SK-N-SH treated with all-trans-retinoic acid at 6 μM for 48 hours (cell line): ENCODE measurements at regions not wholly inside any gene's neighbourhood (a gene's known extent, or its start where the extent isn't known, plus 50 kb on each side); places are given as distances from the start of the nearest gene placed in this dataset.

Experiments used
- ATAC-seq: fragments of 200-7000 bp; cut with Tn5 transposase; 3 replicates; pipeline ENCODE4 v1.9.1; 2020; ENCODE audit warnings: mild to moderate bottlenecking, moderate library complexity
- ARNTL ChIP-seq: fragments of 450-650 bp; formaldehyde crosslinking; IDR thresholded peaks from 2 replicates; pipeline ENCODE4 v1.5.0; 2020; ENCODE audit warnings: low read depth, mild to moderate bottlenecking, moderate library complexity, borderline replicate concordance
- BACH2 ChIP-seq: fragments of 250-450 bp; sonication (Bioruptor Pico); IDR thresholded peaks from 2 replicates; pipeline ENCODE4 v1.9.0; 2021; ENCODE audit warnings: mild to moderate bottlenecking, borderline replicate concordance
- CSDC2 ChIP-seq: fragments of 250-450 bp; sonication (Bioruptor Pico); IDR thresholded peaks from 2 replicates; pipeline ENCODE4 v1.5.0; 2020; ENCODE audit warnings: mild to moderate bottlenecking, moderate library complexity
- GLIS3 ChIP-seq: fragments of 250-450 bp; sonication (Bioruptor Pico); IDR thresholded peaks from 2 replicates; pipeline ENCODE4 v1.5.0; 2020; ENCODE audit warnings: mild to moderate bottlenecking, moderate library complexity
- ISL1 ChIP-seq: fragments of 250-450 bp; sonication (Bioruptor Pico); IDR thresholded peaks from 2 replicates; pipeline ENCODE4 v2.1.2; 2022; ENCODE audit warnings: mild to moderate bottlenecking, moderate library complexity
- OSR1 ChIP-seq: fragments of 250-450 bp; sonication (Bioruptor Pico); IDR thresholded peaks from 2 replicates; pipeline ENCODE4 v1.8.0; 2022; ENCODE audit warnings: moderate library complexity, mild to moderate bottlenecking, inconsistent platforms
- PPARA ChIP-seq: fragments of 250-450 bp; sonication (Bioruptor Pico); IDR thresholded peaks from 2 replicates; pipeline ENCODE4 v1.5.0; 2020; ENCODE audit warnings: mild to moderate bottlenecking, borderline replicate concordance
- RARB ChIP-seq: fragments of 250-450 bp; sonication (Bioruptor Pico); IDR thresholded peaks from 2 replicates; pipeline ENCODE4 v1.8.0; 2021; ENCODE audit warnings: mild to moderate bottlenecking, moderate library complexity
- SNAI2 ChIP-seq: fragments of 250-450 bp; sonication (Bioruptor Pico); IDR thresholded peaks from 2 replicates; pipeline ENCODE4 v1.5.0; 2020; ENCODE audit warnings: mild to moderate bottlenecking, moderate library complexity
- TOX ChIP-seq: fragments of 250-450 bp; sonication (Bioruptor Pico); IDR thresholded peaks from 2 replicates; pipeline ENCODE4 v1.8.0; 2021; ENCODE audit warnings: mild to moderate bottlenecking, moderate library complexity, borderline replicate concordance
- ZC3H10 ChIP-seq: fragments of 250-450 bp; sonication (Bioruptor Pico); IDR thresholded peaks from 2 replicates; pipeline ENCODE4 v1.5.1; 2021; ENCODE audit warnings: mild to moderate bottlenecking, moderate library complexity
- ZFP3 ChIP-seq: fragments of 250-450 bp; sonication (Bioruptor Pico); IDR thresholded peaks from 2 replicates; pipeline ENCODE4 v1.5.0; 2020; ENCODE audit warnings: mild to moderate bottlenecking, moderate library complexity
- ZFP30 ChIP-seq: fragments of 450-650 bp; formaldehyde crosslinking; IDR thresholded peaks from 2 replicates; pipeline ENCODE4 v1.5.0; 2022; ENCODE audit warnings: mild to moderate bottlenecking, moderate library complexity
- ZNF565 ChIP-seq: fragments of 450-650 bp; formaldehyde crosslinking; conservative IDR thresholded peaks from 2 replicates; pipeline ENCODE4 v1.5.0; 2020; ENCODE audit warnings: low read depth, mild to moderate bottlenecking, moderate library complexity
- ZNF70 ChIP-seq: fragments of 450-650 bp; formaldehyde crosslinking; IDR thresholded peaks from 2 replicates; pipeline ENCODE4 v1.5.0; 2020; ENCODE audit warnings: mild to moderate bottlenecking, moderate library complexity
- ZNF8 ChIP-seq: fragments of 450-650 bp; formaldehyde crosslinking; IDR thresholded peaks from 2 replicates; pipeline ENCODE4 v1.5.0; 2020; ENCODE audit warnings: mild to moderate bottlenecking, moderate library complexity
- TF ChIP-seq, protein P1 (sequence below): fragments of 250-450 bp; sonication (Bioruptor Pico); IDR thresholded peaks from 2 replicates; pipeline ENCODE4 v1.5.0; 2020; ENCODE audit warnings: mild to moderate bottlenecking, moderate library complexity
- TF ChIP-seq, protein P2 (sequence below): fragments of 250-450 bp; sonication (Bioruptor Pico); IDR thresholded peaks from 2 replicates; pipeline ENCODE4 v1.5.1; 2020; ENCODE audit warnings: low read depth, mild to moderate bottlenecking, moderate library complexity
- TF ChIP-seq, protein P3 (sequence below): fragments of 250-450 bp; sonication (Bioruptor Pico); IDR thresholded peaks from 2 replicates; pipeline ENCODE4 v1.8.0; 2020; ENCODE audit warnings: mild to moderate bottlenecking, moderate library complexity, borderline replicate concordance
- TF ChIP-seq, protein P4 (sequence below): fragments of 250-450 bp; sonication (Bioruptor Pico); IDR thresholded peaks from 2 replicates; pipeline ENCODE4 v1.8.0; 2021; ENCODE audit warnings: low read depth, mild to moderate bottlenecking, moderate library complexity, borderline replicate concordance
- TF ChIP-seq, protein P5 (sequence below): fragments of 250-450 bp; sonication (Bioruptor Pico); IDR thresholded peaks from 2 replicates; pipeline ENCODE4 v1.5.1; 2021; ENCODE audit warnings: mild to moderate bottlenecking, moderate library complexity

DNA sequence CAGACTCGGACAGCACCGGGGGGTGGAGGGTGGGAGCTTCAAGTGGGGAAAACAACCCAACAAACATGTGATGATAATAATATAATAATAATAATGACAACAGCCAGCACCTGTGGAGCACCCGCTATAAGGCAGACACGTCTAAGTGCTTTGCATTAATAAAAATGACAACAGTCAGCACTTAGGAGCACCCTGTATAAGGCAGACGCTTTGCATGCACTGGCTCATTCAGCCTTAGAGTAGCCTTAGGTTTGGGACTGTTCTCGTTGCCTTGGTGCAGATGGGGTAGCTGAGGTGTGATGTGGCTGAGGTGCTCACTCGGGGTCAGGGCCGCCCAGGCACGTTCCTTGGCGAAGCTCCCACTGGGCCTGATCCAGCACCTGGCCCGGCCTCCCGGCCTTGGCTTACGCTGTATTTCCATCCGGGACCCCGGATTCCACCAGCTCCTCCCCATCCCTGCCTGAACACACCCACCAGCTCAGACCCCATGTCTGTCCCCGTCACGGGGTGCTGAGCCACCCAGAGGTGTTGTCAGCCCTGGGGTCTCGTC lies 144.0 kb upstream of the CIBAR2 start:
- TF ChIP-seq RARB (CRISPR knock-in tag) (no peak), ZNF565 (no peak), ARNTL (CRISPR knock-in tag) (no peak), SNAI2 (no peak), PPARA (CRISPR knock-in tag) (no peak), BACH2 (CRISPR knock-in tag) (no peak), OSR1 (CRISPR knock-in tag) (no peak), ZFP30 (CRISPR knock-in tag) (no peak), GLIS3 (CRISPR knock-in tag) (no peak), ZNF70 (CRISPR knock-in tag) (no peak), TOX (CRISPR knock-in tag) (no peak), ZC3H10 (CRISPR knock-in tag) (no peak), ZNF8 (CRISPR knock-in tag) (no peak), ZFP3 (CRISPR knock-in tag) (no peak), ISL1 (CRISPR knock-in tag) (no peak), CSDC2 (no peak)
- TF ChIP-seq, protein P1, sequence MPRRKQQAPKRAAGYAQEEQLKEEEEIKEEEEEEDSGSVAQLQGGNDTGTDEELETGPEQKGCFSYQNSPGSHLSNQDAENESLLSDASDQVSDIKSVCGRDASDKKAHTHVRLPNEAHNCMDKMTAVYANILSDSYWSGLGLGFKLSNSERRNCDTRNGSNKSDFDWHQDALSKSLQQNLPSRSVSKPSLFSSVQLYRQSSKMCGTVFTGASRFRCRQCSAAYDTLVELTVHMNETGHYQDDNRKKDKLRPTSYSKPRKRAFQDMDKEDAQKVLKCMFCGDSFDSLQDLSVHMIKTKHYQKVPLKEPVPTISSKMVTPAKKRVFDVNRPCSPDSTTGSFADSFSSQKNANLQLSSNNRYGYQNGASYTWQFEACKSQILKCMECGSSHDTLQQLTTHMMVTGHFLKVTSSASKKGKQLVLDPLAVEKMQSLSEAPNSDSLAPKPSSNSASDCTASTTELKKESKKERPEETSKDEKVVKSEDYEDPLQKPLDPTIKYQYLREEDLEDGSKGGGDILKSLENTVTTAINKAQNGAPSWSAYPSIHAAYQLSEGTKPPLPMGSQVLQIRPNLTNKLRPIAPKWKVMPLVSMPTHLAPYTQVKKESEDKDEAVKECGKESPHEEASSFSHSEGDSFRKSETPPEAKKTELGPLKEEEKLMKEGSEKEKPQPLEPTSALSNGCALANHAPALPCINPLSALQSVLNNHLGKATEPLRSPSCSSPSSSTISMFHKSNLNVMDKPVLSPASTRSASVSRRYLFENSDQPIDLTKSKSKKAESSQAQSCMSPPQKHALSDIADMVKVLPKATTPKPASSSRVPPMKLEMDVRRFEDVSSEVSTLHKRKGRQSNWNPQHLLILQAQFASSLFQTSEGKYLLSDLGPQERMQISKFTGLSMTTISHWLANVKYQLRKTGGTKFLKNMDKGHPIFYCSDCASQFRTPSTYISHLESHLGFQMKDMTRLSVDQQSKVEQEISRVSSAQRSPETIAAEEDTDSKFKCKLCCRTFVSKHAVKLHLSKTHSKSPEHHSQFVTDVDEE (CRISPR knock-in tag) = no peak
- TF ChIP-seq, protein P2, sequence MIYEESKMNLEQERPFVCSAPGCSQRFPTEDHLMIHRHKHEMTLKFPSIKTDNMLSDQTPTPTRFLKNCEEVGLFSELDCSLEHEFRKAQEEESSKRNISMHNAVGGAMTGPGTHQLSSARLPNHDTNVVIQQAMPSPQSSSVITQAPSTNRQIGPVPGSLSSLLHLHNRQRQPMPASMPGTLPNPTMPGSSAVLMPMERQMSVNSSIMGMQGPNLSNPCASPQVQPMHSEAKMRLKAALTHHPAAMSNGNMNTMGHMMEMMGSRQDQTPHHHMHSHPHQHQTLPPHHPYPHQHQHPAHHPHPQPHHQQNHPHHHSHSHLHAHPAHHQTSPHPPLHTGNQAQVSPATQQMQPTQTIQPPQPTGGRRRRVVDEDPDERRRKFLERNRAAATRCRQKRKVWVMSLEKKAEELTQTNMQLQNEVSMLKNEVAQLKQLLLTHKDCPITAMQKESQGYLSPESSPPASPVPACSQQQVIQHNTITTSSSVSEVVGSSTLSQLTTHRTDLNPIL (CRISPR knock-in tag) = no peak
- TF ChIP-seq, protein P3, sequence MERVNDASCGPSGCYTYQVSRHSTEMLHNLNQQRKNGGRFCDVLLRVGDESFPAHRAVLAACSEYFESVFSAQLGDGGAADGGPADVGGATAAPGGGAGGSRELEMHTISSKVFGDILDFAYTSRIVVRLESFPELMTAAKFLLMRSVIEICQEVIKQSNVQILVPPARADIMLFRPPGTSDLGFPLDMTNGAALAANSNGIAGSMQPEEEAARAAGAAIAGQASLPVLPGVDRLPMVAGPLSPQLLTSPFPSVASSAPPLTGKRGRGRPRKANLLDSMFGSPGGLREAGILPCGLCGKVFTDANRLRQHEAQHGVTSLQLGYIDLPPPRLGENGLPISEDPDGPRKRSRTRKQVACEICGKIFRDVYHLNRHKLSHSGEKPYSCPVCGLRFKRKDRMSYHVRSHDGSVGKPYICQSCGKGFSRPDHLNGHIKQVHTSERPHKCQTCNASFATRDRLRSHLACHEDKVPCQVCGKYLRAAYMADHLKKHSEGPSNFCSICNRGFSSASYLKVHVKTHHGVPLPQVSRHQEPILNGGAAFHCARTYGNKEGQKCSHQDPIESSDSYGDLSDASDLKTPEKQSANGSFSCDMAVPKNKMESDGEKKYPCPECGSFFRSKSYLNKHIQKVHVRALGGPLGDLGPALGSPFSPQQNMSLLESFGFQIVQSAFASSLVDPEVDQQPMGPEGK (CRISPR knock-in tag) = no peak
- TF ChIP-seq, protein P4, sequence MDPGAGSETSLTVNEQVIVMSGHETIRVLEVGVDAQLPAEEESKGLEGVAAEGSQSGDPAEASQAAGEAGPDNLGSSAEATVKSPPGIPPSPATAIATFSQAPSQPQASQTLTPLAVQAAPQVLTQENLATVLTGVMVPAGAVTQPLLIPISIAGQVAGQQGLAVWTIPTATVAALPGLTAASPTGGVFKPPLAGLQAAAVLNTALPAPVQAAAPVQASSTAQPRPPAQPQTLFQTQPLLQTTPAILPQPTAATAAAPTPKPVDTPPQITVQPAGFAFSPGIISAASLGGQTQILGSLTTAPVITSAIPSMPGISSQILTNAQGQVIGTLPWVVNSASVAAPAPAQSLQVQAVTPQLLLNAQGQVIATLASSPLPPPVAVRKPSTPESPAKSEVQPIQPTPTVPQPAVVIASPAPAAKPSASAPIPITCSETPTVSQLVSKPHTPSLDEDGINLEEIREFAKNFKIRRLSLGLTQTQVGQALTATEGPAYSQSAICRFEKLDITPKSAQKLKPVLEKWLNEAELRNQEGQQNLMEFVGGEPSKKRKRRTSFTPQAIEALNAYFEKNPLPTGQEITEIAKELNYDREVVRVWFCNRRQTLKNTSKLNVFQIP = no peak
- TF ChIP-seq, all 23 proteins: peak for 0
- no peak for ATAC-seq

DNA sequence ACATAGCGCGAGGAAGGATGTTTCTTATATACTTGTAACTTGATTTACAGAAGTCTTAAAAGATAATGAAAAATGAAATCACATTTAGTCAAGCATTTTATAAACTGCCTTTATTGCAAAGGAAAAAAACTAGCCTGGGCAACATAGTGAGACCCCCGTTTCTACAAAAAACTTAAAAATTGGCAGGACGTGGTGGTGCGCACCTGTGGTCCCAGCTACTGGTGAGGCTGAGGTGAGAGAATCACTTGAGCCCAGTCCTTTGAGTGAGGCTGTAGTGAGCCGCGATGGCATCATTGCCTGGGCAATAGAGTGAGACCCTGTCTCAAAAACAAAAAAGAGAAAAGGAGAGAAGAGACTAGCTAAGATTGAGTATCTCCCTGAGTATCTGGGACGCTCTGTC lies 145.2 kb upstream of the CIBAR2 start:
- TF ChIP-seq TOX (CRISPR knock-in tag) (no peak), GLIS3 (CRISPR knock-in tag) (no peak), SNAI2 (no peak), ZFP3 (CRISPR knock-in tag) (no peak), ZNF565 (no peak), ZNF8 (CRISPR knock-in tag) (no peak), BACH2 (CRISPR knock-in tag) (no peak), ZC3H10 (CRISPR knock-in tag) (no peak)
- TF ChIP-seq, protein P5, sequence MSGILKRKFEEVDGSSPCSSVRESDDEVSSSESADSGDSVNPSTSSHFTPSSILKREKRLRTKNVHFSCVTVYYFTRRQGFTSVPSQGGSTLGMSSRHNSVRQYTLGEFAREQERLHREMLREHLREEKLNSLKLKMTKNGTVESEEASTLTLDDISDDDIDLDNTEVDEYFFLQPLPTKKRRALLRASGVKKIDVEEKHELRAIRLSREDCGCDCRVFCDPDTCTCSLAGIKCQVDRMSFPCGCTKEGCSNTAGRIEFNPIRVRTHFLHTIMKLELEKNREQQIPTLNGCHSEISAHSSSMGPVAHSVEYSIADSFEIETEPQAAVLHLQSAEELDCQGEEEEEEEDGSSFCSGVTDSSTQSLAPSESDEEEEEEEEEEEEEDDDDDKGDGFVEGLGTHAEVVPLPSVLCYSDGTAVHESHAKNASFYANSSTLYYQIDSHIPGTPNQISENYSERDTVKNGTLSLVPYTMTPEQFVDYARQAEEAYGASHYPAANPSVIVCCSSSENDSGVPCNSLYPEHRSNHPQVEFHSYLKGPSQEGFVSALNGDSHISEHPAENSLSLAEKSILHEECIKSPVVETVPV (CRISPR knock-in tag) = no peak
- TF ChIP-seq, protein P2 (CRISPR knock-in tag) = no peak
- TF ChIP-seq, protein P1 (CRISPR knock-in tag) = no peak
- TF ChIP-seq, protein P4 = no peak
- ATAC-seq = no peak
